ENCODE measurements at regions not wholly inside any gene's neighbourhood (a gene's known extent, or its start where the extent isn't known, plus 50 kb on each side); places are given as distances from the start of the nearest gene placed in this dataset.

- peak; percentile 41 for DNase-seq (ENCODE audit: low spot score)
- Mint-ChIP-seq H3K27ac (no peak overlapping the region), H3K4me1 (no peaks in the 10 kb centered on the region), H3K36me3 (no peaks in the 10 kb centered on the region), H3K9me3 (no peaks in the 10 kb centered on the region), H3K4me3 (no peak overlapping the region), H3K27me3 (ENCODE audit: insufficient read depth, low read depth) (peaks cover 2% of the 10 kb centered on the region)
- Histone ChIP-seq H3K9ac (no peak overlapping the region), H3K4me1 (peaks cover 17% of the 10 kb centered on the region), H3K79me2 (ENCODE audit: low read depth) (no peaks in the 10 kb centered on the region), H3K4me2 (no peak overlapping the region), H3K9me3 (ENCODE audit: low read depth) (no peaks in the 10 kb centered on the region), H3K36me3 (no peaks in the 10 kb centered on the region), H3K27me3 (no peaks in the 10 kb centered on the region), H2AFZ (replicated peaks) (no peak overlapping the region), H4K20me1 (ENCODE audit: low read depth) (no peaks in the 10 kb centered on the region), H3F3A (ENCODE audit: low read depth) (no peaks in the 10 kb centered on the region), H3K4me3 (no peak overlapping the region), H3K27ac (no peak overlapping the region)
- no peak for TF ChIP-seq EZH2phosphoT487 (IDR thresholded peaks at IDR 0.05)
These were observed 141.7 kb upstream of the TMEM72 start for GRCh38 chr10:44769450-44769849.

- Histone ChIP-seq H3K27ac (no peak overlapping the region), H3K9ac (no peak overlapping the region), H3K36me3 (no peaks in the 10 kb centered on the region), H3K79me2 (ENCODE audit: low read depth) (no peaks in the 10 kb centered on the region), H3K27me3 (no peaks in the 10 kb centered on the region), H3K4me3 (no peak overlapping the region), H3K9me3 (ENCODE audit: low read depth) (no peaks in the 10 kb centered on the region), H3F3A (ENCODE audit: low read depth) (no peaks in the 10 kb centered on the region), H3K4me1 (peaks cover 17% of the 10 kb centered on the region), H3K4me2 (no peak overlapping the region), H2AFZ (replicated peaks) (no peak overlapping the region), H4K20me1 (ENCODE audit: low read depth) (no peaks in the 10 kb centered on the region)
- Mint-ChIP-seq H3K9me3 (no peaks in the 10 kb centered on the region), H3K27ac (no peak overlapping the region), H3K4me3 (no peak overlapping the region), H3K4me1 (no peaks in the 10 kb centered on the region), H3K36me3 (no peaks in the 10 kb centered on the region), H3K27me3 (ENCODE audit: insufficient read depth, low read depth) (peaks cover 6% of the 10 kb centered on the region)
- TF ChIP-seq EZH2phosphoT487 (IDR thresholded peaks at IDR 0.05) (no peak), CTCF (IDR thresholded peaks at IDR 0.05) (no peak), EZH2 (IDR thresholded peaks at IDR 0.05) (no peak)
- DNase-seq (ENCODE audit: low spot score): peak; percentile 9
These were observed 139.7 kb upstream of the TMEM72 start for GRCh38 chr10:44771233-44771995.

- H3K4me3 ChIP-seq: no peak overlapping the region
- no peak overlapping the region for H3K4me3 Mint-ChIP-seq
- H3K27ac Mint-ChIP-seq: no peak overlapping the region
- H3K9me3 ChIP-seq (ENCODE audit: low read depth): no peaks in the 10 kb centered on the region
- no peaks in the 10 kb centered on the region for H3F3A ChIP-seq (ENCODE audit: low read depth)
- TF ChIP-seq CTCF (IDR thresholded peaks at IDR 0.05) (no peak), EZH2 (IDR thresholded peaks at IDR 0.05) (no peak), EZH2phosphoT487 (IDR thresholded peaks at IDR 0.05) (no peak)
- no peak for DNase-seq (ENCODE audit: low spot score)
- H3K4me1 ChIP-seq: peaks cover 12% of the 10 kb centered on the region
- H2AFZ ChIP-seq (replicated peaks): no peak overlapping the region
- H3K36me3 ChIP-seq: no peaks in the 10 kb centered on the region
- no peaks in the 10 kb centered on the region for H4K20me1 ChIP-seq (ENCODE audit: low read depth)
- no peaks in the 10 kb centered on the region for H3K36me3 Mint-ChIP-seq
- H3K9me3 Mint-ChIP-seq: no peaks in the 10 kb centered on the region
- H3K9ac ChIP-seq: no peak overlapping the region
- H3K4me2 ChIP-seq: no peak overlapping the region
- no peak overlapping the region for H3K27ac ChIP-seq
- H3K79me2 ChIP-seq (ENCODE audit: low read depth): no peaks in the 10 kb centered on the region
- H3K27me3 Mint-ChIP-seq (ENCODE audit: insufficient read depth, low read depth): peaks cover 3% of the 10 kb centered on the region
- H3K27me3 ChIP-seq: no peaks in the 10 kb centered on the region
- H3K4me1 Mint-ChIP-seq: no peaks in the 10 kb centered on the region
These were observed 137.6 kb upstream of the TMEM72 start for GRCh38 chr10:44773565-44773964.

GRCh38 chr10:44774676-44775401 lies 136.3 kb upstream of the TMEM72 start:
- Histone ChIP-seq H3K4me3 (no peak overlapping the region), H3K9ac (no peak overlapping the region), H3K27me3 (no peaks in the 10 kb centered on the region), H3K27ac (no peak overlapping the region), H3K4me1 (peaks cover 9% of the 10 kb centered on the region), H3K36me3 (no peaks in the 10 kb centered on the region), H3F3A (ENCODE audit: low read depth) (no peaks in the 10 kb centered on the region), H4K20me1 (ENCODE audit: low read depth) (no peaks in the 10 kb centered on the region), H3K9me3 (ENCODE audit: low read depth) (no peaks in the 10 kb centered on the region), H3K4me2 (no peak overlapping the region), H3K79me2 (ENCODE audit: low read depth) (no peaks in the 10 kb centered on the region), H2AFZ (replicated peaks) (no peak overlapping the region)
- no peak for DNase-seq (ENCODE audit: low spot score)
- Mint-ChIP-seq H3K36me3 (no peaks in the 10 kb centered on the region), H3K4me3 (no peak overlapping the region), H3K4me1 (no peaks in the 10 kb centered on the region), H3K27ac (no peak overlapping the region), H3K9me3 (no peaks in the 10 kb centered on the region), H3K27me3 (ENCODE audit: insufficient read depth, low read depth) (peaks cover 3% of the 10 kb centered on the region)
- TF ChIP-seq EZH2phosphoT487 (IDR thresholded peaks at IDR 0.05): no peak
